H9 (cell line): ENCODE measurements at regions not wholly inside any gene's neighbourhood (a gene's known extent, or its start where the extent isn't known, plus 50 kb on each side); places are given as distances from the start of the nearest gene placed in this dataset.

ENCODE experiments used
- DNase-seq: peaks from one replicate; pipeline ENCODE4 v3.0.0-alpha.2; 2017
- H2AFZ ChIP-seq: one replicate; pipeline ENCODE4 v1.6.1; 2013; ENCODE audit warnings: mild to moderate bottlenecking, low read length, control low read depth, moderate library complexity
- H2AK5ac ChIP-seq: 2 replicates; pipeline ENCODE4 v1.6.1; 2013; ENCODE audit warnings: low read length, control low read depth, mixed read lengths; ENCODE audit not compliant: insufficient read length
- H2BK120ac ChIP-seq: one replicate; pipeline ENCODE4 v1.6.1; 2013; ENCODE audit warnings: low read depth, mild to moderate bottlenecking, low read length, control low read depth, inconsistent platforms; ENCODE audit not compliant: poor library complexity, severe bottlenecking
- H2BK12ac ChIP-seq: 2 replicates; pipeline ENCODE4 v1.6.1; 2013; ENCODE audit warnings: low read length, control low read depth, mixed read lengths, low read depth; ENCODE audit not compliant: insufficient read length
- H2BK15ac ChIP-seq: 2 replicates; pipeline ENCODE4 v1.6.1; 2013; ENCODE audit warnings: low read depth, low read length, control low read depth
- H2BK20ac ChIP-seq: one replicate; pipeline ENCODE4 v1.6.1; 2013; ENCODE audit warnings: low read depth, mild to moderate bottlenecking, low read length, control low read depth, inconsistent platforms; ENCODE audit not compliant: poor library complexity, severe bottlenecking
- H2BK5ac ChIP-seq: 2 replicates; pipeline ENCODE4 v1.6.1; 2013; ENCODE audit warnings: low read length, control low read depth, mixed read lengths; ENCODE audit not compliant: insufficient read length
- H3K14ac ChIP-seq: 2 replicates; pipeline ENCODE4 v1.6.1; 2013; ENCODE audit warnings: low read length, control low read depth; ENCODE audit not compliant: insufficient read depth
- H3K18ac ChIP-seq: 2 replicates; pipeline ENCODE4 v1.6.1; 2013; ENCODE audit warnings: low read depth, mild to moderate bottlenecking, mixed read lengths, low read length, control low read depth; ENCODE audit not compliant: insufficient read length
- H3K23ac ChIP-seq: 2 replicates; pipeline ENCODE4 v1.6.1; 2013; ENCODE audit warnings: low read length, control low read depth, mixed read lengths, low read depth; ENCODE audit not compliant: insufficient read length
- H3K23me2 ChIP-seq: 2 replicates; pipeline ENCODE4 v1.6.1; 2013; ENCODE audit warnings: low read depth, mild to moderate bottlenecking, mixed read lengths, low read length, control low read depth; ENCODE audit not compliant: insufficient read length, poor library complexity, severe bottlenecking
- H3K27ac ChIP-seq: 2 replicates; pipeline ENCODE4 v1.5.1; 2013; ENCODE audit warnings: low read length, control low read depth, mixed read lengths, low read depth; ENCODE audit not compliant: insufficient read length
- H3K27me3 ChIP-seq: 2 replicates; pipeline ENCODE4 v1.6.1; 2013; ENCODE audit warnings: low read length, control low read depth, inconsistent platforms; ENCODE audit not compliant: insufficient read depth
- H3K4ac ChIP-seq: 2 replicates; pipeline ENCODE4 v1.6.1; 2013; ENCODE audit warnings: low read depth, mild to moderate bottlenecking, control low read depth, inconsistent platforms, low read length, moderate library complexity
- H3K4me1 ChIP-seq: 2 replicates; pipeline ENCODE4 v1.6.1; 2013; ENCODE audit warnings: low read length, control low read depth, inconsistent platforms; ENCODE audit not compliant: insufficient read depth
- H3K4me2 ChIP-seq: 2 replicates; pipeline ENCODE4 v1.6.1; 2013; ENCODE audit warnings: low read length, control low read depth, mixed read lengths; ENCODE audit not compliant: insufficient read length, insufficient read depth
- H3K56ac ChIP-seq: 2 replicates; pipeline ENCODE4 v1.6.1; 2013; ENCODE audit warnings: low read depth, mild to moderate bottlenecking, mixed read lengths, low read length, control low read depth; ENCODE audit not compliant: insufficient read length
- H3K79me1 ChIP-seq: 2 replicates; pipeline ENCODE4 v1.6.1; 2013; ENCODE audit warnings: low read depth, mild to moderate bottlenecking, moderate library complexity, low read length, control low read depth, inconsistent platforms; ENCODE audit not compliant: insufficient read depth, poor library complexity, severe bottlenecking
- H3K79me2 ChIP-seq: 2 replicates; pipeline ENCODE4 v1.6.1; 2013; ENCODE audit warnings: low read length, control low read depth, inconsistent platforms; ENCODE audit not compliant: insufficient read depth
- H3K9ac ChIP-seq: 2 replicates; pipeline ENCODE4 v1.6.1; 2013; ENCODE audit warnings: low read length, control low read depth, mixed read lengths; ENCODE audit not compliant: insufficient read length; ENCODE audit errors: extremely low read depth
- H3K9me3 ChIP-seq: one replicate; pipeline ENCODE4 v1.6.1; 2013; ENCODE audit warnings: low read depth, low read length, inconsistent platforms; ENCODE audit not compliant: control insufficient read depth
- H3T11ph ChIP-seq: one replicate; pipeline ENCODE4 v1.6.1; 2013; ENCODE audit warnings: mild to moderate bottlenecking, low read length, control low read depth, inconsistent platforms
- H4K20me1 ChIP-seq: one replicate; pipeline ENCODE4 v1.6.1; 2013; ENCODE audit not compliant: control insufficient read depth, insufficient read length, insufficient read depth
- H4K5ac ChIP-seq: 2 replicates; pipeline ENCODE4 v1.6.1; 2013; ENCODE audit warnings: low read depth, mild to moderate bottlenecking, mixed read lengths, low read length, control low read depth; ENCODE audit not compliant: insufficient read length
- H4K8ac ChIP-seq: replicated peaks from 2 replicates; pipeline ENCODE4 v1.6.1; 2013; ENCODE audit warnings: low read length, control low read depth, mixed read lengths, low read depth; ENCODE audit not compliant: insufficient read length
- H4K91ac ChIP-seq: 2 replicates; pipeline ENCODE4 v1.6.1; 2013; ENCODE audit warnings: low read depth, mild to moderate bottlenecking, moderate library complexity, mixed read lengths, low read length, control low read depth; ENCODE audit not compliant: insufficient read length
- H3K27ac Mint-ChIP-seq, 3 experiments: 2 replicates in 2 of 3; 3 replicates in 1 of 3; pipeline ENCODE4 v1.8.0; 2020 to 2021; ENCODE audit warnings: mixed read lengths in 3 of 3, mild to moderate bottlenecking in 1 of 3, moderate library complexity in 1 of 3
- H3K27me3 Mint-ChIP-seq: 2 replicates; pipeline ENCODE4 v1.8.0; 2021; ENCODE audit warnings: low read depth, mild to moderate bottlenecking, moderate library complexity, mixed read lengths
- H3K36me3 Mint-ChIP-seq, 3 experiments: 2 replicates in 2 of 3; 3 replicates in 1 of 3; pipeline ENCODE4 v1.8.0; 2020 to 2021; ENCODE audit warnings: low read depth in 3 of 3, mixed read lengths in 3 of 3; ENCODE audit not compliant: insufficient read depth in 1 of 3
- H3K4me1 Mint-ChIP-seq, 2 experiments: 2 replicates each; pipeline ENCODE4 v1.8.0; 2020; ENCODE audit warnings: mixed read lengths in 2 of 2
- H3K4me3 Mint-ChIP-seq, 2 experiments: 2 replicates in 1 of 2; 3 replicates in 1 of 2; pipeline ENCODE4 v1.8.0; 2020 to 2021; ENCODE audit warnings: mild to moderate bottlenecking in 2 of 2, mixed read lengths in 2 of 2, moderate library complexity in 1 of 2
- H3K9me3 Mint-ChIP-seq, 2 experiments: 2 replicates in 1 of 2; 3 replicates in 1 of 2; pipeline ENCODE4 v1.8.0; 2020; ENCODE audit warnings: mild to moderate bottlenecking in 2 of 2, mixed read lengths in 2 of 2, moderate library complexity in 1 of 2
- WGBS: extraction: QIAGEN DNeasy Blood & Tissue Kit; methylation state at CpG from one replicate; pipeline ENCODE4 v1.1.7; 2013; ENCODE audit warnings: missing lambda C conversion rate, low lambda C conversion rate, mixed read lengths; ENCODE audit not compliant: insufficient read length; ENCODE audit errors: extremely low coverage; 5-methylcytosine and 5-hydroxymethylcytosine counted together
- TF ChIP-seq, protein P1 (sequence below): fragments of 200-600 bp; sonication (generic); conservative IDR thresholded peaks from 3 replicates; pipeline ENCODE4 v1.8.0; 2021; ENCODE audit warnings: antibody characterized with exemption, mild to moderate bottlenecking

DNA sequence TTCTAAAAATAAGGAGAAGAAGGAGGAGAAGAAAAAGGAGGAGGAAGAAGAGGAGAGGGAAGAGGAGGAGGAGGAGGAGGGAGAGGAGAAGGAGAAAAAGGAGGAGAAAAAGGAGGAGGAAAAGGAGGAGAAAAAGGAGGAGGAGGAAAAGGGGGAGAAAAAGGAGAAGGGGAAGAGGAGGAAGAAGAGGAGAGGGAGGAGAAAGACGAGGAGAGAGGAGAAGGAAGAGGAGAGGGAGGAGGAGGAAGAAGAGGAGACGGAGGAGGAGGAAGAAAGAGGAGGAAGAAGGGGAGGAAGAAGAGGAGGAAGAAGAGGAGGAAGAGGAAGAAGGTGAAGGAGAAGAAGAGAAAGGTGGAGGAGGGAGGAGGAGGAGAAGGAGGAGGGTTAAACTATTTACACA is 210.2 kb upstream of the TRPM3 start:
- H3K4me3 Mint-ChIP-seq, result no peak overlapping the region
- Histone ChIP-seq H3K4ac (no peak overlapping the region), H3K18ac (no peak overlapping the region), H2AFZ (no peak overlapping the region), H3K27ac (no peak overlapping the region), H3K56ac (no peak overlapping the region), H4K5ac (no peak overlapping the region), H3T11ph (no peak overlapping the region), H2BK120ac (no peak overlapping the region), H3K9ac (no peak overlapping the region), H2BK15ac (no peak overlapping the region), H3K14ac (no peak overlapping the region), H3K4me1 (peaks cover 6% of the 10 kb centered on the region), H2AK5ac (no peak overlapping the region), H3K23ac (no peak overlapping the region), H3K9me3 (no peaks in the 10 kb centered on the region), H3K27me3 (no peaks in the 10 kb centered on the region), H4K20me1 (no peaks in the 10 kb centered on the region), H3K79me2 (no peaks in the 10 kb centered on the region), H3K4me2 (no peak overlapping the region), H2BK12ac (no peak overlapping the region), H3K79me1 (no peaks in the 10 kb centered on the region), H4K91ac (no peak overlapping the region), H4K8ac (no peak overlapping the region), H3K23me2 (no peaks in the 10 kb centered on the region), H2BK5ac (no peak overlapping the region), H2BK20ac (no peak overlapping the region)
- WGBS, result no CpG with 5 or more reads among the region's 2 CpGs
- DNase-seq, result no peak
- peaks cover 0 to 2% (median under 1%) of the 10 kb centered on the region in 3 experiments; a peak in 1 of 7 replicates for H3K36me3 Mint-ChIP-seq
- no peak overlapping the region for H3K27ac Mint-ChIP-seq
- H3K27me3 Mint-ChIP-seq, result no peaks in the 10 kb centered on the region
- TF ChIP-seq, protein P1, sequence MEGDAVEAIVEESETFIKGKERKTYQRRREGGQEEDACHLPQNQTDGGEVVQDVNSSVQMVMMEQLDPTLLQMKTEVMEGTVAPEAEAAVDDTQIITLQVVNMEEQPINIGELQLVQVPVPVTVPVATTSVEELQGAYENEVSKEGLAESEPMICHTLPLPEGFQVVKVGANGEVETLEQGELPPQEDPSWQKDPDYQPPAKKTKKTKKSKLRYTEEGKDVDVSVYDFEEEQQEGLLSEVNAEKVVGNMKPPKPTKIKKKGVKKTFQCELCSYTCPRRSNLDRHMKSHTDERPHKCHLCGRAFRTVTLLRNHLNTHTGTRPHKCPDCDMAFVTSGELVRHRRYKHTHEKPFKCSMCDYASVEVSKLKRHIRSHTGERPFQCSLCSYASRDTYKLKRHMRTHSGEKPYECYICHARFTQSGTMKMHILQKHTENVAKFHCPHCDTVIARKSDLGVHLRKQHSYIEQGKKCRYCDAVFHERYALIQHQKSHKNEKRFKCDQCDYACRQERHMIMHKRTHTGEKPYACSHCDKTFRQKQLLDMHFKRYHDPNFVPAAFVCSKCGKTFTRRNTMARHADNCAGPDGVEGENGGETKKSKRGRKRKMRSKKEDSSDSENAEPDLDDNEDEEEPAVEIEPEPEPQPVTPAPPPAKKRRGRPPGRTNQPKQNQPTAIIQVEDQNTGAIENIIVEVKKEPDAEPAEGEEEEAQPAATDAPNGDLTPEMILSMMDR, result no peak
- peaks cover 2 to 7% of the 10 kb centered on the region in 2 experiments; a peak in 4 of 5 replicates for H3K9me3 Mint-ChIP-seq
- H3K4me1 Mint-ChIP-seq, result peaks cover 11 to 12% of the 10 kb centered on the region in 2 experiments
